ENCODE measurements at regions not wholly inside any gene's neighbourhood (a gene's known extent, or its start where the extent isn't known, plus 50 kb on each side); places are given as distances from the start of the nearest gene placed in this dataset.
"Not testable (repeated sequence)": the region's sequence is repeated elsewhere in the genome, so short reads cannot be mapped to it uniquely, and the experiment has no call there.

GRCh38 chr2:193141998-193142397, 947.3 kb upstream of the TMEFF2 start:
- no peaks in the 10 kb centered on the region for H4K20me1 ChIP-seq (ENCODE audit: insufficient read depth, low read length)
- H3K4me1 ChIP-seq (ENCODE audit: low read length), result no peaks in the 10 kb centered on the region; the same call in 1 of the 2 replicates
- no peak overlapping the region for H3K4me3 ChIP-seq (ENCODE audit: low read length)
- H3K9ac ChIP-seq (ENCODE audit: low read length), result no peak overlapping the region
- H3K9me3 ChIP-seq (ENCODE audit: insufficient read depth, low read length), result no peaks in the 10 kb centered on the region
- no peak overlapping the region for H3K4me2 ChIP-seq (ENCODE audit: low read length)
- no peak overlapping the region for H3K27ac ChIP-seq (ENCODE audit: low read length)
- H2AFZ ChIP-seq (ENCODE audit: low read depth, low read length), result no peak overlapping the region
- H3K27me3 ChIP-seq (ENCODE audit: low read depth, low read length), result no peaks in the 10 kb centered on the region
- TF ChIP-seq CTCF (IDR thresholded peaks at IDR 0.05; ENCODE audit: low read depth, low read length) (no peak), EZH2phosphoT487 (IDR thresholded peaks at IDR 0.05; ENCODE audit: low read depth) (no peak)
- H3K36me3 ChIP-seq (replicated peaks; ENCODE audit: low read depth, low read length), result no peaks in the 10 kb centered on the region
- H3K79me2 ChIP-seq (ENCODE audit: low read length), result no peaks in the 10 kb centered on the region

GRCh38 chr2:193140895-193141294, 946.2 kb upstream of the TMEFF2 start:
- H2AFZ ChIP-seq (ENCODE audit: low read depth, low read length); H3K36me3 ChIP-seq (replicated peaks; ENCODE audit: low read depth, low read length); H3K9me3 ChIP-seq (ENCODE audit: insufficient read depth, low read length); H3K79me2 ChIP-seq (ENCODE audit: low read length); H3K4me2 ChIP-seq (ENCODE audit: low read length); H3K4me1 ChIP-seq (ENCODE audit: low read length); H3K9ac ChIP-seq (ENCODE audit: low read length); H3K4me3 ChIP-seq (ENCODE audit: low read length); H4K20me1 ChIP-seq (ENCODE audit: insufficient read depth, low read length); H3K27ac ChIP-seq (ENCODE audit: low read length); H3K27me3 ChIP-seq (ENCODE audit: low read depth, low read length): not testable (repeated sequence)

DNA sequence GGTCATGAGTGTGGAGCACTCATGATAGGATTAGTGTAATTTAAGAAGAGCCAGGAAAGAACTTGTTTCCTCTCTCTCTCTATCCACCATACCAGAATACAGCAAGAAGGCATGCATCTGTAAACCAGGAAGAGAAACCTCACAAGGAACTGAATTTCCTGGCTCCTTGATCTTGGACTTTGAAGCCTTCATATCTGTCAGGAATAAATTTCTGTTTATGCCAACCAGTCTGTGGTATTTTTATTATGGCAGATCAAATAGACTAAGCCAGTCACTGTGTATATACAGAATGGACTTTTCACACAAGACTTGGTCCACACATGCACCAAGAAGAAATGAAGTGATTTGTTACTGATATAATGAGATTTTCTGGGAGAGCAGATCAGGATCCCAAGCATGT, 930.1 kb upstream of the TMEFF2 start:
- Histone ChIP-seq H3K4me2 (ENCODE audit: low read length) (no peak overlapping the region), H3K79me2 (ENCODE audit: low read length) (no peaks in the 10 kb centered on the region), H3K9me3 (ENCODE audit: insufficient read depth, low read length) (no peaks in the 10 kb centered on the region), H3K9ac (ENCODE audit: low read length) (no peak overlapping the region), H3K27me3 (ENCODE audit: low read depth, low read length) (no peaks in the 10 kb centered on the region), H3K36me3 (replicated peaks; ENCODE audit: low read depth, low read length) (no peaks in the 10 kb centered on the region), H3K27ac (ENCODE audit: low read length) (no peak overlapping the region), H3K4me3 (ENCODE audit: low read length) (no peak overlapping the region), H2AFZ (ENCODE audit: low read depth, low read length) (no peak overlapping the region), H3K4me1 (ENCODE audit: low read length) (no peaks in the 10 kb centered on the region), H4K20me1 (ENCODE audit: insufficient read depth, low read length) (no peaks in the 10 kb centered on the region)
- no peak for TF ChIP-seq EZH2phosphoT487 (IDR thresholded peaks at IDR 0.05; ENCODE audit: low read depth)
- TF ChIP-seq CTCF (IDR thresholded peaks at IDR 0.05; ENCODE audit: low read depth, low read length), result no peak

- H3K27ac ChIP-seq (ENCODE audit: low read length), result no peak overlapping the region
- H3K79me2 ChIP-seq (ENCODE audit: low read length), result no peaks in the 10 kb centered on the region
- H3K9ac ChIP-seq (ENCODE audit: low read length), result no peak overlapping the region
- no peaks in the 10 kb centered on the region for H3K9me3 ChIP-seq (ENCODE audit: insufficient read depth, low read length)
- no peaks in the 10 kb centered on the region for H3K36me3 ChIP-seq (replicated peaks; ENCODE audit: low read depth, low read length)
- no peaks in the 10 kb centered on the region for H3K27me3 ChIP-seq (ENCODE audit: low read depth, low read length)
- no peaks in the 10 kb centered on the region for H4K20me1 ChIP-seq (ENCODE audit: insufficient read depth, low read length)
- H3K4me3 ChIP-seq (ENCODE audit: low read length), result no peak overlapping the region
- no peak overlapping the region for H3K4me2 ChIP-seq (ENCODE audit: low read length)
- TF ChIP-seq EZH2phosphoT487 (IDR thresholded peaks at IDR 0.05; ENCODE audit: low read depth) (no peak), CTCF (IDR thresholded peaks at IDR 0.05; ENCODE audit: low read depth, low read length) (no peak)
- no peak overlapping the region for H2AFZ ChIP-seq (ENCODE audit: low read depth, low read length)
- H3K4me1 ChIP-seq (ENCODE audit: low read length), result no peaks in the 10 kb centered on the region
Observed at GRCh38 chr2:193114827-193115226, 920.1 kb upstream of the TMEFF2 start.

- Histone ChIP-seq H3K9ac (ENCODE audit: low read length) (no peak overlapping the region), H3K27ac (ENCODE audit: low read length) (no peak overlapping the region), H3K9me3 (ENCODE audit: insufficient read depth, low read length) (no peaks in the 10 kb centered on the region), H3K4me3 (ENCODE audit: low read length) (no peak overlapping the region), H3K4me1 (ENCODE audit: low read length) (no peaks in the 10 kb centered on the region), H2AFZ (ENCODE audit: low read depth, low read length) (0 out of 2 replicates have a peak overlapping the region, but pooled peaks have one; percentile 36), H3K4me2 (ENCODE audit: low read length) (no peak overlapping the region), H3K36me3 (replicated peaks; ENCODE audit: low read depth, low read length) (no peaks in the 10 kb centered on the region), H3K27me3 (ENCODE audit: low read depth, low read length) (no peaks in the 10 kb centered on the region), H3K79me2 (ENCODE audit: low read length) (no peaks in the 10 kb centered on the region), H4K20me1 (ENCODE audit: insufficient read depth, low read length) (no peaks in the 10 kb centered on the region)
- TF ChIP-seq EZH2phosphoT487 (IDR thresholded peaks at IDR 0.05; ENCODE audit: low read depth) (no peak), CTCF (IDR thresholded peaks at IDR 0.05; ENCODE audit: low read depth, low read length) (no peak)
Observed at GRCh38 chr2:193112986-193113385, 918.3 kb upstream of the TMEFF2 start.
